MM.1S (cell line): ENCODE measurements at regions not wholly inside any gene's neighbourhood (a gene's known extent, or its start where the extent isn't known, plus 50 kb on each side); places are given as distances from the start of the nearest gene placed in this dataset.
"Not testable (repeated sequence)": the region's sequence is repeated elsewhere in the genome, so short reads cannot be mapped to it uniquely, and the experiment has no call there.

Experiments used
- DNase-seq: peaks from one replicate; pipeline ENCODE4 v3.0.0-alpha.2; 2015
- H2AFZ ChIP-seq: fragments of 300-600 bp; sonication (generic); 2 replicates; pipeline ENCODE4 v1.6.0; 2016; ENCODE audit warnings: antibody characterized with exemption, low read length
- H3F3A ChIP-seq: fragments of 300-600 bp; sonication (generic); 2 replicates; pipeline ENCODE4 v1.6.1; 2016; ENCODE audit warnings: mild to moderate bottlenecking, antibody characterized with exemption, low read length, moderate library complexity, mixed read lengths; ENCODE audit not compliant: insufficient read depth
- H3K27ac ChIP-seq: fragments of 300-600 bp; sonication (generic); 2 replicates; pipeline ENCODE4 v1.5.1; 2016; ENCODE audit warnings: mild to moderate bottlenecking, low read length
- H3K27me3 ChIP-seq: fragments of 300-600 bp; sonication (generic); replicated peaks from 2 replicates; pipeline ENCODE4 v1.6.0; 2016; ENCODE audit warnings: low read length; ENCODE audit not compliant: insufficient read depth
- H3K36me3 ChIP-seq: fragments of 300-600 bp; sonication (generic); replicated peaks from 2 replicates; pipeline ENCODE4 v1.6.1; 2016; ENCODE audit warnings: mild to moderate bottlenecking, low read length, mixed read lengths; ENCODE audit not compliant: insufficient read depth
- H3K4me1 ChIP-seq: fragments of 300-600 bp; sonication (generic); 2 replicates; pipeline ENCODE4 v1.6.1; 2016; ENCODE audit warnings: low read length, mixed read lengths
- H3K4me2 ChIP-seq: fragments of 300-600 bp; sonication (generic); 2 replicates; pipeline ENCODE4 v1.6.0; 2016; ENCODE audit warnings: low read depth, low read length
- H3K4me3 ChIP-seq: fragments of 300-600 bp; sonication (generic); 2 replicates; pipeline ENCODE4 v1.5.1; 2016; ENCODE audit warnings: low read length, mixed read lengths
- H3K79me2 ChIP-seq: fragments of 300-600 bp; sonication (generic); 2 replicates; pipeline ENCODE4 v1.6.1; 2016; ENCODE audit warnings: mixed run types, low read length, mixed read lengths
- H3K9ac ChIP-seq: fragments of 300-600 bp; sonication (generic); 2 replicates; pipeline ENCODE4 v1.6.1; 2016; ENCODE audit warnings: low read length, mixed read lengths
- H3K9me2 ChIP-seq: fragments of 300-600 bp; sonication (generic); replicated peaks from 2 replicates; pipeline ENCODE4 v1.6.1; 2016; ENCODE audit warnings: mild to moderate bottlenecking, low read length, mixed read lengths; ENCODE audit not compliant: insufficient read depth
- H3K9me3 ChIP-seq: fragments of 300-600 bp; sonication (generic); replicated peaks from 2 replicates; pipeline ENCODE4 v1.6.1; 2016; ENCODE audit warnings: mild to moderate bottlenecking, low read length, mixed read lengths; ENCODE audit not compliant: insufficient read depth
- H4K20me1 ChIP-seq: fragments of 300-600 bp; sonication (generic); 2 replicates; pipeline ENCODE4 v1.6.1; 2016; ENCODE audit warnings: mild to moderate bottlenecking, low read length, moderate library complexity, mixed read lengths; ENCODE audit not compliant: insufficient read depth
- CTCF ChIP-seq: fragments of 300-600 bp; sonication (generic); IDR thresholded peaks from 2 replicates; pipeline ENCODE4 v1.5.1; 2016; ENCODE audit warnings: antibody characterized with exemption, low read length, mixed read lengths
- EZH2 ChIP-seq: fragments of 300-600 bp; sonication (generic); optimal IDR thresholded peaks from 2 replicates; pipeline ENCODE3; 2017; ENCODE audit warnings: low read depth, mild to moderate bottlenecking, antibody characterized with exemption, low read length, mixed read lengths
- EZH2phosphoT487 ChIP-seq: fragments of 300-600 bp; sonication (generic); IDR thresholded peaks from 2 replicates; pipeline ENCODE4 v1.6.1; 2018; ENCODE audit warnings: antibody characterized with exemption, low read length

GRCh38 chr1:59214248-59215208, 82.4 kb upstream of the FGGY start:
- H3K27ac ChIP-seq, result no peak overlapping the region
- no peak for DNase-seq
- H3K4me1 ChIP-seq, result no peaks in the 10 kb centered on the region
- no peaks in the 10 kb centered on the region for H3K79me2 ChIP-seq
- H3K4me3 ChIP-seq, result no peak overlapping the region
- no peak overlapping the region for H3K9ac ChIP-seq
- H3K9me2 ChIP-seq, result no peaks in the 10 kb centered on the region
- H3K36me3 ChIP-seq, result no peaks in the 10 kb centered on the region
- no peaks in the 10 kb centered on the region for H3K9me3 ChIP-seq
- no peaks in the 10 kb centered on the region for H3K27me3 ChIP-seq
- no peaks in the 10 kb centered on the region for H3F3A ChIP-seq
- TF ChIP-seq EZH2, result no peak
- no peak overlapping the region for H3K4me2 ChIP-seq
- H2AFZ ChIP-seq, result no peak overlapping the region
- H4K20me1 ChIP-seq, result no peaks in the 10 kb centered on the region

GRCh38 chr1:59215766-59216291, 81.1 kb upstream of the FGGY start:
- Histone ChIP-seq H3K27ac (no peak overlapping the region), H3K27me3 (no peaks in the 10 kb centered on the region), H3K9me3 (no peaks in the 10 kb centered on the region), H3K4me1 (no peaks in the 10 kb centered on the region), H3F3A (no peaks in the 10 kb centered on the region), H3K4me2 (no peak overlapping the region), H3K79me2 (no peaks in the 10 kb centered on the region), H3K4me3 (no peak overlapping the region), H3K36me3 (no peaks in the 10 kb centered on the region), H3K9ac (no peak overlapping the region), H4K20me1 (no peaks in the 10 kb centered on the region), H2AFZ (no peak overlapping the region), H3K9me2 (no peaks in the 10 kb centered on the region)
- no peak for DNase-seq
- TF ChIP-seq CTCF (no peak), EZH2 (no peak), EZH2phosphoT487 (no peak)

GRCh38 chr1:59217439-59217838, 79.5 kb upstream of the FGGY start:
- H3K4me1 ChIP-seq, H3K4me3 ChIP-seq, H3K27ac ChIP-seq, H4K20me1 ChIP-seq, H3F3A ChIP-seq, H3K9me2 ChIP-seq, H3K9me3 ChIP-seq, H3K27me3 ChIP-seq, H3K9ac ChIP-seq, DNase-seq, H3K36me3 ChIP-seq, H3K4me2 ChIP-seq, H2AFZ ChIP-seq, H3K79me2 ChIP-seq: not testable (repeated sequence)

GRCh38 chr1:59218521-59219236, 78.2 kb upstream of the FGGY start:
- Histone ChIP-seq H3K9me2 (no peaks in the 10 kb centered on the region), H3K9me3 (no peaks in the 10 kb centered on the region), H4K20me1 (no peaks in the 10 kb centered on the region), H3K4me2 (no peak overlapping the region), H3K4me1 (no peaks in the 10 kb centered on the region), H2AFZ (no peak overlapping the region), H3F3A (no peaks in the 10 kb centered on the region), H3K27me3 (no peaks in the 10 kb centered on the region), H3K36me3 (no peaks in the 10 kb centered on the region), H3K27ac (no peak overlapping the region), H3K79me2 (no peaks in the 10 kb centered on the region), H3K9ac (no peak overlapping the region), H3K4me3 (no peak overlapping the region)
- no peak for DNase-seq
- TF ChIP-seq EZH2 (no peak), CTCF (no peak), EZH2phosphoT487 (no peak)
